HG03457 (cell line): ENCODE measurements at regions not wholly inside any gene's neighbourhood (a gene's known extent, or its start where the extent isn't known, plus 50 kb on each side); places are given as distances from the start of the nearest gene placed in this dataset.

Source experiments
- ATAC-seq: cut with Tn5 transposase; IDR thresholded peaks from one replicate; pipeline ENCODE4 v1.9.1; 2021; ENCODE audit warnings: moderate number of reproducible peaks; ENCODE audit not compliant: unreplicated experiment

DNA sequence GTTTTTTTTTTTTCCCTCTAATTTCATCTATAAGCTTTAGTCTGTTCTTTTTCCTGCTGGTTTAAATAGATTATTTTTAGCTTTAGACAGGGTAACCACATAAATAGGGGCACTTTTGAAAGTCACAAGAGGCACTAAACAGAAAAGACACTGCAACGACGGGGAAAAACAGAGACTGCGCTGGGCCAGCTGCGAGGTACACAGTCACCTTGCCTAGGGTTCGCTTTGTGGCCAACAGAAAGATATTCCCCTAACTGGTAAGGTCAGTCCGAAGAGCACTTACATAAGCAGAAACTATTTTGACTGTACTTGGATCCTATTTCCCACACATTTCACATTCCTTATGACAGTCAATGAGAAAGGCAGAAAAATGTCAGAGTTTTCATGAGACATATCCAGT, 175.6 kb upstream of the PHF14 start:
- no peak for ATAC-seq

DNA sequence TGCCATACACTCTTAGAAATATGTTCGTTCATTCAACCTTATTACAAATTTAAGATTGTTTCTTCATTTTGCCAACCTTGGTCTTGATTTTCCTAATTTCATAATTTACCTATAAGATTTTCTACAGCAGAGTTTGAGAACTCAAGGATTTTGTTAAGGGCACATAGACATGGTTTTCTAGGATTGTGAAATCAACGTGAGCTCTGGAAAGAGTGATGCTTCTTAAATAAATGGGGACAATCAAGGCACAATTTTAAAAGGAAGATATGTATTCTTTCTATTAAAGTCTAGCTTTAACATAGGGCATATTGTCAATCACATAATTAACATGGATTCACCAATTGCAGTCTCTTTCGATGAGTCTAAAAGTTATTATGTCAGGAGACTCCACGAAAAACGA, 174.2 kb upstream of the PHF14 start:
- ATAC-seq, result no peak

DNA sequence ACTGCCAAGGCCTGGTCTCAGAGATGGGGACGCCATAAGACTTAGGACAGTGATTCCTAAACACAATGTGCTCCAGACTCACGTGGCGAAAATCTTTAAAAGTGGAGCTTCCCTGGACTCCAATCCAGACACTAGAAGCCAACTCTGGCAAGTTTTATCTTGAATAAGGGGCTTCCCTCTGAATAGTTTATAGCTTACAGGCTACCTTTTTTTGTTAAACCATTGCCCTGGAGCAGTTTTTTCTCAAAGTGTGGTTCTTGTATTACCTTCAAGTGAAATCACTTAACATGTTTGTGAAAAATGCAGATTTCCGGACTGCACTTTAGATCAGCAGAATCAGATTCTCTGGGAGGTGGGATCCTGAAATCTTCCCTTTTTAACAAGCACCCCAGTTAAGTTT, 171.7 kb upstream of the PHF14 start:
- ATAC-seq, result no peak

DNA sequence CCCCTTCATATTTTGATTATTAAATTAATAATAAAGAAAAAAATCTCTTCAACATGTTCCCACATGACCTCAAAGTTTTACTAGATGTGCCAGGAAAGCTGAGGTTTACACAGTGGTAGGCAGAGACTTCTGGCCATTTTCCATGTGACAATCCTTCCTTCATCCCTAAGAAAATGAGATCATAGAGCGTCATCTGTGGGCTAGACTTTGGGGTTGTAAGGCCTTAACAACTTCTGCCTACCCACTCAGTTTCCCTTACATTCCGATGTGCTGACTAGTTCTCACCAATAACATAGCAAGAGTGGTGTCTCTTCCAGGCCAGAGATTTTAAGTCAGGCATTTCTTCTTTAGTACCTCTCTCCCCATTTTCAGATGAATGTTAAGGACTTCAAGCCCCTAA, 171.1 kb upstream of the PHF14 start:
- ATAC-seq, result no peak

DNA sequence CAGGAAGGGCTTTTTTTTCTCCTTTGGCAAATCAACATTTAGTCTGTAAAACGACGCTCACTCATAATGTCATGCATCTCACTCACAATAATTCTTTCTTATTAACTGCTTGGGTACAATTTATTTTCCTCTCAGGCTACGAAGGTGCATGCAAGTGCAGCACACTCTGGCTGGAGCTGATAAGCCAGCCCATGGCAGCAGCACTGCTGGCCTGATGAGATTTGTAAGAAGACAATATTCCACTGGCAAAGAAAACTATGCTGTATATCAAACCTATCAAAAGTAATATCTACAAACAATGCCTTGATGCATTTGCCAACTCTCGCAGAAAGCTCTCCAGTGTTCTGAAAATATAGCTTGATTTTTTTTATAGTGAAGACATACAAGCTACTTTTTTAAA, 170.0 kb upstream of the PHF14 start:
- ATAC-seq, result no peak

DNA sequence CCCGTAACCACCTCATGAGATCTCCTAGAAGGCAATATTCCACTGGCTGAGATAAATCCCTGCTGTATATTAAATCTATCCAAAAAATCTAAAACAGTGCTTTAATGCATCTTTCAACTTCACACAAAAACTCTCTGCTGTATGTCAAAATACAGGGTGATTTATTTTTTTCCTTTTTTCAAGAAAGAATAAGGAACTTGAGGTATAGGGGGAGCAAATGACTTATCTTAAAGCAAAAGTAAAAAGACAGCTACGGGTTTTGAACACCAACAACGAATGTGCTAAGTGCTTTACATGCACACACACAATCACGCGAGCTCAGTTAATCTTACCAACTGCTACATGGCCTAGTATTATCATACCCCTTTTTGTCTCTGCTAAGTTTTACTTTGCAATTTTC, 168.9 kb upstream of the PHF14 start:
- no peak for ATAC-seq

DNA sequence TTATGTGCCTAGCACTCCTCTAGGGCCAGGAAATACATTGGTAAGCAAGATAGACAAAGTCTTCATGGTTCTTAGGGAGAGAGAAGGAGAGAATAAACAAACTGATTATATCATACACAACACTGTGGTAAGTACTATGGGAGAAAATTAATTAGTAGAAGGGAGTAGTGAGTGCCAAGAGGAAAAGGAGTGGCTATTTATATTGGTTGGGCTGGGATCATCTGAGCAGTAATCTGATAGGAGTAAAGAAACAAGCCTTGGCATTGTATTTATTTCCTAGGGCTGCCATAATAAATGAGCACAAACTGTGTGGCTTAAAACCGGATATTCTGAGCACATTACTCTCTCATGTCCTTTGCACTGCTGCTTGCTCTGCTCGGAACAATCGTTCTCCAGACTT, 158.1 kb upstream of the PHF14 start:
- ATAC-seq, result no peak

DNA sequence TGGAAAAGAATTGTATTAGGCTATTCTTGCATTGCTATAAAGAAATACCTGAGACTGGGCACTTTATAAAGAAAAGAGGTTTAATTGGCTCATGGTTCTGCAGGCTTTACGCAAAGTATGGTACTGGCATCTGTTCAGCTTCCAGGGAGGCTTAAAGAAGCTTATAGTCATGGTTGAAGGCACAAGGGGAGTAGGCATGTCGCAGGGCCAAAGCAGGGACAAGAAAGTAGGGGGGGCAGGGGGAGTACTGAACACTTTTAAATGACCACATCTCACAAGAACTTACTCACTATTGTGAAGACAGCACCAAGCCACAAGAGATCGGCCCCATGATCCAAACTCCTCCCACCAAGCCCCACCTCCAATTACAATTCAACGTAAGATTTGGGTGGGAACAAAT, 152.5 kb upstream of the PHF14 start:
- ATAC-seq, result no peak

DNA sequence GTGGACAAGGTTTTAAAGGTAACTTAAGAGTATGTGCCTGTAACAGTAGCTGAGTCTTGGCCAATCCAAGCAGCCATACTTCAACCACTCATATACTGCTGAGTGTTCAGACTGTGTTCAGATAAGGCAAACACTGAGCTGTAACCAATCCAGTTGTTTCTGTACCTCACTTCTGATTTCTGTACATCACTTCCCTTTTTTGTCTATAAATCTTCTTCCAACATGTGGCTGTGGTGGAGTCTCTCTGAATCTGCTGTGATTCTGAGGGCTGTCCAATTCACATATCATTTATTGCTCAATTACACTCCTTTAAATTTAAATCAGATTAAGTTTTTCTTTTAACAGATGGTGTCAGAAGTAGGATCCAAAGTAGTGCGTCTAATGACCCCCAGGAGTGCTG, 149.5 kb upstream of the PHF14 start:
- ATAC-seq, result no peak

DNA sequence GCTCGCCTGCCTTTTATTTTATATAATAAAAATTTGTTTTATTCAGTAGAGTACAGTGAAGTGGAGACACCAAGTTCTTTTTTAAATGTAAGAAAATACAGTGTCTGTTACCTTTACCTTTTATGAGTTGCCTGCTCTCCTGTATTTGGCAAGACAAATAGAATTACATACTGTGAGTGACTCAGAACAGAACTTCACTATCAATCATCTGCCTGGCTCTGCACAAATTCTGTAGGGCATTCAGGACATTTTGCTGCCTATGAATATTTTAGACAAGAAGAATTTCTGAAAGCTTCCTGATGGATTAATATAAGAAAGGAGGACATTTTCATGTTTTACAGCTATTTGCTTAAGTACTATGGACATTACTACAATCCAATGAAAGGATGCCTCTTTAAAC, 135.4 kb upstream of the PHF14 start:
- no peak for ATAC-seq

DNA sequence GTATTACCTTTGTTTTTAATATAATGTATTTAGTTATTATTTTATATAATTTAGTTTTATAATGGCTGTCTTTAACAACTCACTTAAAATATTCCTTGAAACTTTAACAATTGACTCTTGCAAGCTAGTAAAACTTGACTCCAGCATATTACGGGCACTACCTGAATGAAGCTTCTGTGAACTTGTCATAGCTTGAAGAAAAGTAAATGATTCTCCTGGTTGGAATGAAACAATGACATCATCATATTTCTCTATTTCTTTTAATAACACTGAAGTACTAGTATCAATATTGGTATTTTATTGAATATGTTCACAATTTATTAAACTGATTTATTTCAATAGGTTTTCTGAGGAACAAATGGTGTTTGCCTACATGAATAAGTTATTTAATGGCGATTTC, 128.4 kb upstream of the PHF14 start:
- no peak for ATAC-seq

DNA sequence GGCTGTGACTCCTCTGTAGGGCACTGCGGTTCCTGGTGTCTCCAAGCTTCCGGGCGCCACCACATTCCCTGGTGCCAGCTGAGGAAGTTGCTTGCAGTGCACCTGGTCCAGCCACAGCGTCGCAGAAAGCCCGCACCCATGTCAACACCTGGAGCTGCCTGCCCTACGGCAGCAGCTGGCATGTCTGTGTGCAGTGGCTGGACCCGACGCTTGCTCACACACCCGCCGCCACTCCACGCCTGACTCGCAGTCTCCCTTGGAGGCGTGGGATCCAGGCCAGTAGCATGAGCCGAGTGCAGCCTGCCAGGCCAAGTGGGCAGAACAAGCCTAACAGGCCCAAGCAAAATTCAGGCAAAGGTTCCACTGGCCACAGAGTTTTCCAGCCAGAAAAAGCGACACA, 118.1 kb upstream of the PHF14 start:
- ATAC-seq, result no peak

DNA sequence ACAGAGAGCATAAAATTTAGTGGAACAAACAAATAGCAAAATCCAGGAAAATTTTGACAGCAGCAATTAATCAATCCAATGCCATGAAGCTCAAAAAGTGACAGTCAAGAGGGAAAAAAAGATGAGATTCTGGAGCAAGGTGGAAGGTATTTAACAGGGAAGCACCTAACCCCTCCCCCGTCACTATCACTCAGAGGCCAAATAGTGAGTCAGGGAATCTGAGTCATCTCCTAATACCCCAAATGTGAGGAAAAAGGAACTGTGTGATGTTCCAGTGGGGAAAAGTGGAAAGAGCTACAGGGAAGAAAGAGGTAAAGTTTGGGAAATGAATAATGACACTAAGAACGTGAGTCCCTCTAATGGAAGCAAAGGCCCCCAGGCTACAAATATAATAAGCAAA, 113.2 kb upstream of the PHF14 start:
- ATAC-seq, result no peak

DNA sequence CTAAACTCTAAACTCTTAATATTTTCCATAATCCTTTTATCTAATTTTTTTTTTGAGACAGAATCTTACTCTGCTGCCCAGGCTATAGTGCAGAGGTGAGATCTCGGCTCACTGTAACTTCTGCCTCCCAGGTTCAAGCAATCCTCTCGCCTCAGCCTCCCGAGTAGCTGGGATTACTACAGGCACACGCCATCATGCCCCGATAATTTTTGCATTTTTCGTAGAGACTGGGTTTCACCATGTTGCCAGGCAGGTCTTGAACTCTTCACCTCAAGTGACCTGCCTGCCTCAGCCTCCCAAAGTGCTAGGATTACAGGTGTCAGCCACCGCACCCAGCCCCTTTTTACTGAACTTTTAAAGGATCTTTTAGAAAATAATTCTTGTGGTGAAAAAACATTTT, 110.2 kb upstream of the PHF14 start:
- ATAC-seq, result no peak

DNA sequence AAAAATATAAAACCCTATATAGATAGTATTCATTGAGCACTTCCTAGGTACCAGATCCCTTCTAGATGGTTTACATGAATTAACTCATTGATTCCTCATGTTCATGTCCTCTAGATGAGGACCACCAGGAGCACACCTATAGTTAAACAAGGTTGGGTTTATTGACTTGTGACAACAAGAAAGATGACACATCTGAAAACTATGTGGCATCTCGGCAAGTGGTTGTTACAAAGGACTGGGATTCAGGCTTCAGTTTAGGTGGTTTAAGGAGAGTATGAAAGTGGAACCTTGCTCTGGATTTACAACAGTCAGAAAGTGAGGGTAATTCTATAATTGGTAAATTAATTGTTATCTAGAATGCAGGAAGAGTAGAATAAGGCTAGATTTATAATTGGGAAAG, 99.0 kb upstream of the PHF14 start:
- ATAC-seq, result no peak

DNA sequence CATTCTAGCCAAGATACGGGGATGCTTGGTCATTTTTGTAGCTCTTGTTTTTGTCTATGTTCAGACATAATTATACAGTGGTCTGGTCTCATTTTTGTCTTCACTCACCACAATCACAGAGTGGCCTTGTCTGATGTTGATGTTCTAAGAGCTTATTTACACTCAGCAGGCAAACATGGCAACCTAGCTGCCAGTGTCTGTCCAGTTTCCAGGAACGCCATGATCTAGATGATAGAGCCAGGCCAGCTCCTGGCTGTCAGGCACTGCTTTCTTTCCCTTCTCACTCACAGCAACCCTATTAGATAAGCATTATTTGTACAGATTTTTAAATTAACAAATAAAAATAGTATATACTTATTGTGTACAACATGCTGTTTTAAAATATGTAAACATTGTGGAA, 98.6 kb upstream of the PHF14 start:
- ATAC-seq, result no peak

DNA sequence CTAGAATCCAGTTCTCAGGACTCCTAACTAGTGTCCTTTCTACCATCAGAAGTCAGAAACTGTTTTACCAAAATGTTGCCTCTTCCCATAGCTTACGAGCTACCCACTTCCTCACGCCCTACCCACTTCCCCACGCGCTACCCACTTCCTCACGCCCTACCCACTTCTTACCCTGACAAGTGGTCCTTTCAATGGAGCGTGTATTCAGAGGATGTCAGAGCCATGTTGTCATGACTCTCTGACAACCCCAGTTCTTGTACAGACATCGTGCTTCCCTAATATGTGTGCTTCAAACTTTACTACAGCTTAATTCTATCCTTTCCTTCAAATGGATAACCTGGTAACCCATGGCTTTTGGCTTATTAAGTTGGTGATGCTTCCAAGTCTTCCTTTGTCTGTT, 84.8 kb upstream of the PHF14 start:
- no peak for ATAC-seq

DNA sequence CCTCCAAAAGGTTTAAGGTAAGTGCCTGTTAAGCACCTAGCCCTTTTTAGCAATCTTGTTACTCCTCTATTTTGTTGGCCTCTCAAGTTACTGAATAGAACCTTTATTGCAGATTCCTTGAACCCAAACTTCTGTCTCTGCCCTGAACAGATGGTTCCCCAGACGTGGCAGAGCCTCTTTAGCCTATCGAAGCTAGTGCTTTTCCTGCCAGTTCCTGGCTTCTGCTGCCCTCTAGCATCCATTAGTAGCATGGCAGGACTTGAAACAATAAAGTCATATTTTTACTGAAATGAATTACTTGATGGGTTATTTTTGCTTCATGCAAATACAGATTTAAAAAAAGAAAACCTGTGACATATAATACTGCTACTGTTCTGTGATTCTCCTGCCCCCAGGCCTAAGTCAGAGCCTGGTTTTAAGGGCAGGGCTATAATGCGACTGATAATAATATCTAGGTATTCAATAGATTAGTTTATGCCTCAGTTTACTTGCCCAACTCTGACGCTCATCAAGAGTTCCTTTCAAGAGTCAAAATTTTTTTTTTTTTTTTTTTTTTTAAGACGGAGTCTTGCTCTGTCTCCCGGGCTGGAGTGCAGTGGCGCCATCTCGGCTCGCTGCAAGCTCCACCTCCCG, 84.3 kb upstream of the PHF14 start:
- peak; percentile 91 for ATAC-seq

DNA sequence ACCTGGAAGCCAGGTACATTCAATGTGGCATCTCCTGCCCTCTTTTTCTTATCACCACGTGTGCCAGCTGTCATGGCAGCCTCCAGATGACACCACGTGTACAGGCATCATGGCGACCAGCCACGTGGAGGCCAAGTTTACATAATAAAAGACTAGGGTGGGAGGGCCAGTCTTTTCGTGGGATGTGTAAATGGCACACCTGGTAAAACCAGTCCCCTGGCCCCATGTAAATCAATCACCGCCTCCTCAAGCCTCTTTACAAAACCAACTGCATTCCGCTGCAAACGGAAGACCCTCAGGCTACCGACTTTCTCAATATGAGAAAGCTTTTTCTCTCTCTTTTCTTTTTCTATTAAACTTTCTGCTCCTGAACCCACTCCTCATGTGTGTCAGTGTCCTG, 65.1 kb upstream of the PHF14 start:
- no peak for ATAC-seq

DNA sequence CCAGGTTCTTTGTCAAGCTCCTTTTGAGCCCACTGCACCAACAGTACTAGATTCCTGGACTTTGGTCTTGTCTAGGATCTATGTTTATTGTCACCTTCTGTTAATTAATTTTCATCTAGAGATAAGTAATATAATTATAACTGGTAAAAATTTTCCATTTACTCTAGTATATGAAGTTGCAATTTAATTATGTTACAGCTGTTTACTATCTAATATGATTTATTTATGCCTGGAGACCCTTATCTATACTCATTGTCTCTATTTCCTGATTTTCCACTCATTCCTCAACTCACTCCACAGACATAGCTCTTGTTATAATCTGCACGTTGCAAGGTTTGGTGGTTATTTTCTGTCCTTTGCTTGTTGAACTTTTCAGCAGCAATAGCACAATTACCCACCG, 63.2 kb upstream of the PHF14 start:
- ATAC-seq, result no peak

DNA sequence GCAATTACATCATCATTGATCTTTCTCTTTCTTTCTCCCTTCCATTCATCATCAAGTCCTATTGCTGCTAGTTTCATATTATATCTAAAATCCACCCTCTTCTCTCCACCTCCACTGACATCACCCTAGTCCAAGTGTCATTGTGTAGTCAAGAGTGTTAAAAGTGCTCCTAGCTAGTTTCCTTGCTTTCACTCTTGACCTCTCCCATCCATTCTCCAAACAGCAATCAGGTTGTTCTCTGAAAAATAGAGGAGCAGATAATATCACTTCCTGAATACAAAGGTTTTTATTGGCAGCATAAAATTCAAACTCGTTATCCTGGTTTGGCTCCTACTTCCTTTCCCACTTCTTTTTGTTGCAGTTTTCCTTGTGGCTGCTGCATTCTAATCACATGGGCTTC, 61.6 kb upstream of the PHF14 start:
- ATAC-seq, result no peak

DNA sequence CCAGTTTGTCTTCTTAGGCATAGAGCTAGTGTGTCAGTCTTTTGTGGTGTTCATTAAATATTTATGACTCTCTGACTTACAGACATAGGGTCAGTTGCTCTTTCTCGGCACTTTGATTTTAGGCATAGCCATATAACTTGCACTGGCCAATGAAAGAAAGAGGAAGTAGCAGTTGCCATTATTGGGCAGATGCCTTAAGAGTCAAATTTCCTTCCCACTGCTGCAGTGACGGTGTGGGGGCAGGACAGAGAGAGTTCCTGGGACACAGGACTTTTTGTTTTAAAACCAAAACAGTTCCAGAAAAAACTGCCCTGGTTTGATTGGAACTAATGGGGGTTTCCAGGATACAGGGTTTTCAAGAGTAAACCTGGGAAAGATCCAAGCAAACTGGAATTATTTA, 60.2 kb upstream of the PHF14 start:
- ATAC-seq, result no peak

DNA sequence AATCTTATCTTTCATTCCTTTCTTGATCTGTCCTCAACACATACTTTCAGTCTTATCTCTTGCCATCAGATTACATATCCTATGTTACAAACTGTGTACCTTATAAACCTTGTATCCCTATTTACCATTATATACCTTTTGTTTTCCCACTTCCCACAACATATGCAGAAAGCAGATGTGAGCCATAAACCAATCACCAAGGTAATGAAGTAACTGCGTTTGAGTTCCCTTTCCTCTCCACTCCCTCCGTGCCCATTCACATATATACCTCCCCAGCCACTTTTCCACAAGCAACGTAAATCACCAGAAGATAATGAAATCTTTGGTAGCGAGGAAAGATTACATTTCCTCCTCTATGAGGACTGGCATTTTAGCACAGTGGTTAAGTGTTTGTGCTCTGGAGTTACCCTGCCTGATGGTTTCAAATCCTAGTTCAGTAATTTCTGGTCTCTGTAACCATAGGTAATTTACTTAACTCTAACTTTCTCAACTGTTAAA, 55.5 kb upstream of the PHF14 start:
- no peak for ATAC-seq

DNA sequence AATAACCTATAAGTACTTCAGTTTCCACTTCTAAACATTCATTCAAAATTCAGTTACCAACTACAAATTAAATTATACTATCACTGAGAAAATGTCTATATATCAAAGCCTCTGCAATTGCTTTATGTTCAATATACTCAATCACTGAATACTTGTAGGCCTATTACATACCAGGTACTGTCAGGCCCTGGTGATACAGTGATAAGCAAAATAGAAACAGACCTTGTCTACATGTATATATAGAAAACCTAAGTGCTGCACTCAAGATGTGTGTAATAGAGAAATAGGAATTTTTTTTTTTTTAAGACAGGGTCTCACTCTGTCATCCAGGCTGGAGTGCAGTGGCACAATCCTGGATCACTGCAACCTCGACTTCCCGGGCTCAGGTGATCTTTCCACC, 53.7 kb upstream of the PHF14 start:
- no peak for ATAC-seq
